GM21786 (cell line): ENCODE measurements at regions not wholly inside any gene's neighbourhood (a gene's known extent, or its start where the extent isn't known, plus 50 kb on each side); places are given as distances from the start of the nearest gene placed in this dataset.
"Not testable (repeated sequence)": the region's sequence is repeated elsewhere in the genome, so short reads cannot be mapped to it uniquely, and the experiment has no call there.

Experiments used
- ATAC-seq: cut with Tn5 transposase; IDR thresholded peaks from one replicate; pipeline ENCODE4 v1.9.1; 2021; ENCODE audit not compliant: unreplicated experiment

- ATAC-seq = not testable (repeated sequence)
These were observed 56.7 kb upstream of the SULF2 start for GRCh38 chr20:47842004-47842403.

GRCh38 chr20:47836256-47836817 is 51.1 kb upstream of the SULF2 start:
- not testable (repeated sequence) for ATAC-seq
